Fibroblast of pulmonary artery (primary cell): ENCODE measurements at regions not wholly inside any gene's neighbourhood (a gene's known extent, or its start where the extent isn't known, plus 50 kb on each side); places are given as distances from the start of the nearest gene placed in this dataset.
"Not testable (repeated sequence)": the region's sequence is repeated elsewhere in the genome, so short reads cannot be mapped to it uniquely, and the experiment has no call there.

Source experiments
- DNase-seq: peaks from one replicate; pipeline ENCODE4 v3.0.0-alpha.2; 2010; ENCODE audit warnings: low read depth
- H3K4me3 ChIP-seq: replicated peaks from 2 replicates; pipeline ENCODE4 v1.5.1; 2011; ENCODE audit warnings: low read depth, mild to moderate bottlenecking, control low read depth, low read length, moderate library complexity

GRCh38 chr16:31975826-31976419 lies 102.3 kb downstream of the ZNF267 start:
- DNase-seq, H3K4me3 ChIP-seq: not testable (repeated sequence)

- not testable (repeated sequence) for H3K4me3 ChIP-seq, DNase-seq
Measured at GRCh38 chr16:31978463-31978862, 104.9 kb downstream of the ZNF267 start.

DNA sequence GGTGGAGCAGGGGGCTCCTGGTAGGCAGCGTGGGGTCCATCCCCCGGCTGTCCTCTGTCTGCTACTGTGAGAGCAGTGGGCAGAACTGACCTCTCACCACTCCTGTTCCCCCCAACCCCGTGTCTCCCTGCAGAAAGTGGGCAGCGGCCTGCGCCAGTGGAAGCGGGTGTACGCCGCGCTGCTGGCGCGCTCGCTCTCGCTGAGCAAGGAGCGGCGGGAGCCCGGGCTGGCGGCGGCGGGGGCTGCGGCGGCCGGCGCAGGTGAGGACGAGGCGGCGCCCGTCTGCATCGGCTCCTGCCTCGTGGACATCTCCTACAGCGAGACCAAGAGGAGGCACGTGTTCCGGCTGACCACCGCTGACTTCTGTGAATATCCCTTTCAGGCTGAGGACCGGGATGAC lies 108.1 kb downstream of the ZNF267 start:
- H3K4me3 ChIP-seq, DNase-seq: not testable (repeated sequence)

- H3K4me3 ChIP-seq, DNase-seq: not testable (repeated sequence)
Measured at GRCh38 chr16:31982986-31983385, 109.4 kb downstream of the ZNF267 start.

- DNase-seq, H3K4me3 ChIP-seq: not testable (repeated sequence)
Measured at GRCh38 chr16:31983666-31984065, 110.1 kb downstream of the ZNF267 start.

GRCh38 chr16:31986895-31987294 lies 113.3 kb downstream of the ZNF267 start:
- H3K4me3 ChIP-seq, DNase-seq: not testable (repeated sequence)

GRCh38 chr16:31988595-31989581 lies 115.3 kb downstream of the ZNF267 start:
- H3K4me3 ChIP-seq, DNase-seq: not testable (repeated sequence)

- H3K4me3 ChIP-seq, DNase-seq: not testable (repeated sequence)
Measured at GRCh38 chr16:31990261-31990660, 116.7 kb downstream of the ZNF267 start.

DNA sequence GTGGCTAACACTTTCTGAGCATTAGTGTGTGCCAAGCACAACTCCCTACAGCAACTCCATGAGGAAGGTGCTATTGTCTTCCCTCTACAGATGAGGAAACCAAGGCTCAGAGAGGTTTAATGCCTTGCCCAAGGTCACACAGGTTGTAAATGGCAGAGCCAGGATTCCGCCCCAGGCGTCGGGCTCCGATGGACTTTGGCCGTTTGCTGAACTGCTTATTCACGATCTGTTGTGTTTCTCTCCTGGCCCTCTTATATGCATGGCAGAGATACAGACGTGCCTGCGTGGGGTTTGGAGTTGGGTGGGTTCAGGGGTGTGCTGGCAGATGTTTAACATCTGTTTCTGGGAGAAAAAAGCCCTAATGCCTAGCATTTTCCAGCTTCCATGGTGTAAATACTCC lies 117.4 kb downstream of the ZNF267 start:
- DNase-seq, H3K4me3 ChIP-seq: not testable (repeated sequence)

DNA sequence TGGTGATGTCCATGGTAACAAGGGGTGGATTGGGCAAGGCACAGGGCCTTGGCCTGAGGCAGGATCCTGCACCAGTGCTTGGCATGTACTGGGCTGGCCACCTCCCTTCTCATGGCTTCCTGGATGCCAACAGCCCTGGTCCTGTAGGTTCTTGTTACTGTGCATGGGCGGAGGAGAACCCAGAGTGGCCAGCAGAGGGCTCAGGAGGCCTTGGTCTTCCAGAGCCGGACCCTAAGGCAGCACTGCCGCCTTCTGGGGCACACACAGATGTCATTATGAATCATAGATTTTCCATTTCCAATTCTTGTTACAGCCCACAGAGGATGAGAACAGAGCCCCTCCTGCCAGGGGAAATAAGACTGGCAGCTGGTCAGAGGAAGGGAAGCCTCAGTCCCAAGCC lies 122.7 kb downstream of the ZNF267 start:
- not testable (repeated sequence) for DNase-seq

GRCh38 chr16:32002496-32002895 lies 128.9 kb downstream of the ZNF267 start:
- not testable (repeated sequence) for DNase-seq, H3K4me3 ChIP-seq

More for the DNA sequence above, 122.7 kb downstream of the ZNF267 start:
- not testable (repeated sequence) for H3K4me3 ChIP-seq

GRCh38 chr16:32003819-32004218 lies 130.2 kb downstream of the ZNF267 start:
- DNase-seq, H3K4me3 ChIP-seq: not testable (repeated sequence)

DNA sequence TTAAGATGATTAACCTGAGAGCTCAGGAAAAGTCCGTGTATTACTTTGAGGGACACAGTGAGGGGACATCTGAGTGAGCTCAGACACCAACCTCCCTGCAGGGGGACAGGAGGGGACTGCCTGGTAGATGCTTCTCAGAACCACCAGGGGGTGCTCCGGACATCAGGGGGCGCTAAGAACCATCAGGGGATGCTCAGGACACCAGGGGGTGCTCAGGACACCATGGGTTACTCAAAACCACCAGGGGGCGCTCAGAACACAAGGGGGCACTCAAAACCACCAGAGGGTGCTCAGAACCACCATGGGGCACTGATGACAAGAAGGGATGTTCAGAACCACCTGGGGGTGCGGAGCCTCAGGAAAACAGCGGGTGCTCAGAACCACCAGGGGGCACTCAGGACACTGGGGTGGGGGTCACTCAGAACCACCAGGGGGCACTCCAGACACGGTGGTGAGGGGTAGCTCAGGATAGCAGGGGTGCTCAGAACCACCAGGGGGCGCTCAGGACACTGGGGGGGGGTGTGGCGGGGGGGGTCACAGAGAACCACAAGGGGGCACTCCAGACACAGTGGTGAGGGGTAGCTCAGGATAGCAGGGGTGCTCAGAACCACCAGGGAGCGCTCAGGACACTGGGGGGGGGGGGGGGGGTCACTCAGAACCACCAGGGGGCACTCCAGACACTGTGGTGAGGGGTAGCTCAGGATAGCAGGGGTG lies 165.3 kb downstream of the ZNF267 start:
- not testable (repeated sequence) for DNase-seq, H3K4me3 ChIP-seq

- H3K4me3 ChIP-seq, DNase-seq: not testable (repeated sequence)
Measured at GRCh38 chr16:32039919-32040318, 166.3 kb downstream of the ZNF267 start.

GRCh38 chr16:32066016-32066651 lies 187.0 kb upstream of the TP53TG3D start:
- not testable (repeated sequence) for H3K4me3 ChIP-seq, DNase-seq

- not testable (repeated sequence) for H3K4me3 ChIP-seq, DNase-seq
Measured at GRCh38 chr16:32071586-32071985, 181.5 kb upstream of the TP53TG3D start.

- DNase-seq, H3K4me3 ChIP-seq: not testable (repeated sequence)
Measured at GRCh38 chr16:32083891-32084290, 169.2 kb upstream of the TP53TG3D start.

DNA sequence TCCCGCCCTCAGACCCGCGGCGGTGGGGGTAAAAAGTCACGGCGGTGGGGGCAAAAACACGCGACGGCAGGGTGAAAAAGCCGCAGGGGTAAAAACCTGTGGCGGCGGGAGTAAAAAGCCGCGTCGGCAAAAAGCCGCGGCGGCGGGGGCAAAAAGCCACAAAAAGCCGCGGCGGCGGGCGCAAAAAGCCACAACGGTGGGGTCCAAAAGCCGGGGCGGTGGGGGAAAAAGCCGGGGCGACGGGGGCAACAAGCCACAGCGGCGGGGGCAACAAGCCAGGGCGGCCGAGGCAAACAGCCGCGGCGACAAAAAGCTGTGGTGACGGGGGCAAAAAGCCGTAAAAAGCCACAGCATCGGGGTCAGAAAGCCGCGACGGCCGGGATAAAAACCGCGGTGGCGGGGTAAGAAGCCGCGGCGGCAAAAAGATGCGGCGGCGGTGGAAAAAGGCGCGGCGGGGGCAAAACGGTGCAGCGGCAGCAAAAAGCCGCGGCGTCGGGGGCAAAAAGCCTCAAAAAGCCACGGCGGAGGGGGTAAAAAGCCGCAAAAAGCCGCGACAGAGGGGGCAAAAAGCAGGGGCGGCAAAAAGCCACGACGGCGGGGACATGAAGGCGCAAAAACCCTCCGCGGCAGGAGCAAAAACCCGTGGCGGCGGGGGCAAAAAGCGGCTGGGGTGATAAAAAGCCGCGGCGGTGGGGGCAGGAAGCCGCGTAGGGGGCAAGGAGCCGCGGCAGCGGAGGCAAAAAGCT lies 168.3 kb upstream of the TP53TG3D start:
- H3K4me3 ChIP-seq, DNase-seq: not testable (repeated sequence)
